NCI-H128 (cell line): ENCODE measurements at regions not wholly inside any gene's neighbourhood (a gene's known extent, or its start where the extent isn't known, plus 50 kb on each side); places are given as distances from the start of the nearest gene placed in this dataset.
"Not testable (repeated sequence)": the region's sequence is repeated elsewhere in the genome, so short reads cannot be mapped to it uniquely, and the experiment has no call there.

Experiments
- DNase-seq: peaks from one replicate; lab custom pipeline; 2025; ENCODE audit not compliant: unreplicated experiment; lab: John Stamatoyannopoulos, UW

DNA sequence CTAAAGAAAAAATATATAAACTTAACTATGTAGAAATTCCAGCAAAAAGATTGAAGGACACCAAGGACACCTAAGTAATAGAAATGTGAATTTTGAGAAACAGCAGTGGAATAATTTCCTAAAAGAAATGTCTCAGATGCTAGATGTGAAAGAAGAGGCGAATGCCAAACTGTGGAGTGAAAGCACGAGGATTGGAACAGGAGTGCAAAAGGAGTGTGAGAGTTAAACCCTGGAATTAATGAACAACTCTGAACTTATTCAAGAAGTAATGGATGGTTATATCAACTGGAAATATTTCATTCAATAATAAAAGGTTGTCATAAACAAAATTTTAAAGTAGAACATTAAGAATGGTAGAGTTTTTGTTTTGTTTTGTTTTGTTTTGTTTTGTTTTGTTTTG, 78.5 kb upstream of the SGIP1 start:
- no peak for DNase-seq

DNA sequence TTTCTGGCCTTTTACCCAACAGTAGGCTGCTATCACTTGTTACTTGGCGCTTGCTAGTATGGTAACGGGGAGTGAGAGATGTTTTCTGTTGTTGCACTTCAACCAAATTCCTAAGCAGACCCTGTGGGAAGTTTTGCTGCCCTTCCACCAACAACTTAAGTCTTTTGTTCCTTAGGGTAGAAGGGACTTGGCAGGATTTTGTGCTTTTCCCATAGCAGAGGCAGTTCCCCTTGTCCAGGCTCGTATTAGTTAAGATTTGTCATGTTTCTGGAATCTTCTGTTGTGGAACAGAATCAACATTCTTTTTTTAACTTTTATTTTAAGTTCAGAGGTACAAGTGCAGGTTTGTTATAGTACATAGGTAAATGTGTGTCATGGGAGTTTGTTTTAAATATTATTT, 73.2 kb upstream of the SGIP1 start:
- no peak for DNase-seq

DNA sequence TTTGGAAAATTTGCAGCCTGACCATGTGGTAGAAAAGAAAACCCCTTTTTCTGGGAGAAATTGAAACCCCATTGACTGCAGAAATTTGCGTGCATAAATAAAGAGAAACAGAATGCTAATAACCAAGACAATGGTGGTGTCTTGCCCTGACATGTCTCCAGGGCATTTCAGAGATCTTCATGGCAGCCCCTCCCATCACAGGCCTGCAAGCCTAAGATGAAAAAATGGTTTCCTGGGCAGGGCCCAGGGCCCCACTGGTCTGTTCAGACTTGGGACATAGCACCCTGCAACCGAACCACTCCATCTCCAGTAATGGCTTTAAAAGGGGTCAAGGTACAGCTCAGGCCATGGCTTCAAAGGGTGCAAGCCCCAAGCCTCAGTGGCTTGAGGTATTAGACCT, 71.6 kb upstream of the SGIP1 start:
- no peak for DNase-seq

DNA sequence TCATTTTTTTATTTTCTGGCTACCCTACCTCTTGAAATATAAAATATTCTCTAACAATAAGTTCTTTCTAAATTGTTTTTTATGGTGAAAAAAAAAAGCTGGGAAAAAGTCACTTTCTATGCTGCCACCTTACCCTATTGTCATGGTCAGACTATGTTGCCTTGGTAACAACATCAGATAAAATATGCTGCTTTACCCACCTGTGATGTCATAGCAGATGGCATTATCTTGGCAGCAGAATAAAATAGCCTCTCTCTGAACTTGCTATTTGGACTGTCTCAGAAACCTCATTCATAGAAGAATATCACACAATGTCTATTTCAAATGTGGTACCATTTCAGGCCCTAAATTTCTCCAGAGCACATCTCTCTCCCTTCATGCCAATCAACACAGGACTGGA, 69.6 kb upstream of the SGIP1 start:
- no peak for DNase-seq

DNA sequence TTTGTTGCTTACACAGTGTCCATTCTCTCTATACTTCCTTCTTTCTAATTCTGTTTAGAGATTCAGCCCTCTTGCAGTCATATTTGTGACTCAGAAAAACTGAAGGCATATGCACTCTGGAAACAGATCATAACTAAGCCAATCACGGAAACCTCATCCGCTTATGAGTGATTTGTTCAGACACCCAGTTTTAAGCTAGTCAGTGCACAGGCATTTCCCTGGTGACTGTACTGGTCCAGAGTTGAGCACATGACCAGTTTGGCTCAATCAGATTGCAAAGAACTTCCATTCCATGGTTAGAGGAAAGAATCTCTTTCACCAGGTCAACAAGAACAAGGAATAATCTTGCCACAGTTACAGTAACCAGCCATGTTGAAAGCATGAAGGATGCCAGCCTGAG, 69.2 kb upstream of the SGIP1 start:
- DNase-seq, result no peak

DNA sequence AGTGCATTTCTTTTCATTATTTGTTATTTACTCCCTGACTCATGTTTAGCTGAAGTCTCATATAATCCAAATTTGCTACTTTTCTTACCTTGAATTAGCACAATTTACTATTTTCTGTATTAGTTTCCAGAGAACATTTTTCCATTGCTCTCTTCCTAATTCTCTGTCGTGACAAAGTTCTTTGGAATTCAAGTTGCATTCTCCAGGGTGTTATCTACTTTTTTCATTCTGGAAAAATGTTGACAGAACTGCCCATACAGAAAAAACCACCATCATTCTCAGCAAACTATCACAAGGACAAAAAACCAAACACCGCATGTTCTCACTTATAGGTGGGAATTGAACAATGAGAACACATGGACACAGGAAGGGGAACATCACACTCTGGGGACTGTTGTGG, 67.3 kb upstream of the SGIP1 start:
- not testable (repeated sequence) for DNase-seq

DNA sequence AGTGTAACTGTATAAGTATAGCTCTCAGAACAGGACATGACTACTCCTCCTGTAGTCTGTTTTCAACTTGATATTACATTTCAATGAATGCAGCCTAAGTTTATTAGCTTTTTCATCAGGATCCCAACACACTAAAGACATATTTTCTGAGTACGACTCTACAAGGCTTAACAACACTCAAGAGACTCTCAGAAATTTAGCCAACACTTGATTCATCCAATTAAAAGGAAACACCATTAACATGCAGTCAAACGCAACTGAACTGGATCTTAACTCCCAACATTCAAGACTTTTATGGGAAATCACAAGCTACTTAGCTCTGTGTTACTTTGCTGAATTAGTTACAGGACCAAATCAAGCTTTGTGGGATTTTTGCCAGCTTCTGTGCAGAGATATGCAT, 65.2 kb upstream of the SGIP1 start:
- DNase-seq, result no peak

DNA sequence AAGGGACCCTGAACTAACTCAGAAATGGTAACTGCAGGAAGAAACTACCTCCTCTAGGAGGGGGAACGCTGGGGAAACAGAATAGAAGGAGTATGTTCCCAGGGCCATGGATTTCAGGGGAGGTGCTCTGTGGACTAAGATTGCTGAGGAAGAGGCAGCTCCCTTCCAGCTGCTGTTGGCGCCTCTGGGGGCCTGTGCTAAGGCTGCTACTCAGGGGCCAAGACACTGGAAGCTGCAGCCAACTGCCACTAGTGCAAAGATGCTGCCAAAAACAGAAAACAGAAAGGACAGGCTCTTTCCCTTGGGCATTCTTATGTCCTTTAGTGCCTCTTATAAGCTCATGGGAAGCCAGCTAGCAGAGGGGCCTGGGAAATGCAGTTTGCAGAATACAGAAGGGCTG, 58.0 kb upstream of the SGIP1 start:
- no peak for DNase-seq

DNA sequence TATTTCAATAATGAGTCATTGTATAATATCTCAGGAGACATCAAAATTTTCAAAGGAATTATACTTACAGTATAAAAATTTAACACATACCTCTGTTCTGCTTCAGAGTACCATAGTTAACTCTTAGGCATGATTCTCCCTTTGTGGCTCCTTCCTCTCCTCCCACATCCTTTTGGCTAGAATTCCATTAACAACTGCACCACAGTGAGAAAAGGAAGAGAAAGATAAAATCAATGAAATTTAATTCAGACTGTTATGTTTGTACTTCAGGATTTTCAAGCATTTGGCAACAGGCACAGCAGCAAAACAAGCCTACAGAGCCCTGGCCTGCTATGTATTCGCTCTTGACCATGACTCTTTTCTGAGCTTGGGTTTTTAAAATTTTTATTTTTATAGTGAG, 57.2 kb upstream of the SGIP1 start:
- no peak for DNase-seq

DNA sequence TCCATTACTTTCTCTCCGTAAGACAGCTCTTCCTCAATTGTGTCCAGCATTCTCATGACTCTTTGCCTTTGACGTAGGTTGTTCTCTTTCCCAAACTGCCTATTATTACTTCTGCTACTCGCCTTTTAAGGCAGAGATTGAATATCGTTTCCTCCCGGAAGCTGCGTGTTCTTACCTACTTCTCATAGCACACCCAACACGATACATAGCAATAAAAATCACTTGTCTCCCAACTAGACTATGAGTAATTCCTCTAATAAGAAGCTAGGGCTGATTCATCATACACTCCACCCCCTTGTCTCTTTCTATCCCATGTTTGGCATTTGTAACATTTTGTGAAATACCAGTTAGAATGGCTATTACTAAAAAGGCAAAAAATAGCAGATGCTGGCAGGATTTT, 55.8 kb upstream of the SGIP1 start:
- DNase-seq, result no peak

DNA sequence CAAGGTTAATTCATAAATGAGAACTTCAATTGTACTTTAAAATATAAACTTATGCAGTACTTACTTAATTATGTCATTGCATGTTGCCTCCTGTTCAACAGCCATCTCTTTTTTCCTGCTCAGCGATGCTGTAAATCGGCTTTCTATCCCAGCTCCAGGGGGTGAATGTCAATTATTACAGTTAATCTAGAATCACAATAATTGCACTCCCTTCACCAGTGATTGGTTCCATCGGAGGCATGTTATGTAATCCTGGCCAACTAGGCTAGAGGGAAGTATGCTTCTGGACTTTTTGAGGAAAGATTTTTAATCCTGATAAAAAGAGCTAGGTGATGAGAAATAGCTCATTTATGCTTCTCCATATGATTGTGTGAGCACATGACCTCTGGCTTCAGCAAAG, 53.8 kb upstream of the SGIP1 start:
- DNase-seq, result no peak

DNA sequence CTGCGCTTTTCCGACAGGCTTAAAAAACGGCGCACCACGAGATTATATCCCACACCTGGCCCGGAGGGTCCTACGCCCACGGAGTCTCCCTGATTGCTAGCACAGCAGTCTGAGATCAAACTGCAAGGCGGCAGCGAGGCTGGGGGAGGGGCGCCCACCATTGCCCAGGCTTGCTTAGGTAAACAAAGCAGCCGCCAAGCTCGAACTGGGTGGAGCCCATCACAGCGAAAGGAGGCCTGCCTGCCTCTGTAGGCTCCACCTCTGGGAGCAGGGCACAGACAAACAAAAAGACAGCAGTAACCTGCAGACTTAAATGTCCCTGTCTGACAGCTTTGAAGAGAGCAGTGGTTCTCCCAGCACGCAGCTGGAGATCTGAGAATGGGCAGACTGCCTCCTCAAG, 52.7 kb upstream of the SGIP1 start:
- not testable (repeated sequence) for DNase-seq
